ENCODE measurements at regions not wholly inside any gene's neighbourhood (a gene's known extent, or its start where the extent isn't known, plus 50 kb on each side); places are given as distances from the start of the nearest gene placed in this dataset.

DNA sequence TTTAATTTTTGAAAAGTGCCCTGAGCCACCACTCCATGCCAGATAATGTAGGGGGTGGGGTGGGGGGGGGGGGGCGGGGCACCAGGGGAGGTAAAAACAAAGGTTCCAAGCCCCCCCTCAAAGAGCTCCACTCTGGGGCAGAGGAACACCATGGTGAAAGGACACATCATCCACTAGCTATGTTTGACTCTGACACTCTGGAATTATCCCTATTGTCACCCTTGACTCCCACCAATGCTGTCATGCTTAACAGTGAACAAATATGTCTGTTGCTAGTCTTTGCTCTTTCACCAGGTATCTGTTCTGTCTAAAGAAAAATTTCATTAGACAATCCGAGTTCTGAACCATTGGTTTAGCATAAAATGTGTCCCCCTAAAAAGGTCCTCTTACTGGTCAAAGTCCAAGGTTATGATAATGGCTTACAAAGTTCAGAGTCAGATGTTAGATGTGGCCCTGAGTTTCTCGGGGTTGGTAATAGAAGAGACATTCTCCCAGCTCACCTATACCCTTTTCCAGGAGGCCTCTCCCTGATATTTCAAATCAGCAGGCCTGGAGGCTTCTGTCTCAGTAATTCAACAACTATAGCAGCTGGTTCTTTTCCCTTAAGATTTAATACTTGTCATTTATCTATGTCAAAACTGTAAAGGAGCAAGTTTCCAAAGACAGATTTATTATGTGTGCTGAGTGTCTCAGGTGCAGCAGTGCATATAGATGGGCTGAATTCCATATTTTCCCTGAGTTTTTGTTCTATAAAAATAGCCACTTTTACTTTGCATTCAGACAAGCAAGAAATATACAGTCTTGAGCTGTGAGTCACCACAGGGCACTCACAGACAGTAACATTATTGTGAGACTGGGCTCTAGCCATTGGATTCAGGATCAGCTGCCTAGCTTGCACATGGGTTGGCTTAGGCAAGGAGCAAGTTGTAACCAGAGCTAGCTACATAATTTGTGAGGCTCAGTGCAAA, 174.1 kb downstream of the CSNK2A3 start:
- DNase-seq (ENCODE audit: low read depth): peak; percentile 70
- no peak overlapping the region for H3K4me3 ChIP-seq (ENCODE audit: low read depth, low read length)
- TF ChIP-seq, protein P1, sequence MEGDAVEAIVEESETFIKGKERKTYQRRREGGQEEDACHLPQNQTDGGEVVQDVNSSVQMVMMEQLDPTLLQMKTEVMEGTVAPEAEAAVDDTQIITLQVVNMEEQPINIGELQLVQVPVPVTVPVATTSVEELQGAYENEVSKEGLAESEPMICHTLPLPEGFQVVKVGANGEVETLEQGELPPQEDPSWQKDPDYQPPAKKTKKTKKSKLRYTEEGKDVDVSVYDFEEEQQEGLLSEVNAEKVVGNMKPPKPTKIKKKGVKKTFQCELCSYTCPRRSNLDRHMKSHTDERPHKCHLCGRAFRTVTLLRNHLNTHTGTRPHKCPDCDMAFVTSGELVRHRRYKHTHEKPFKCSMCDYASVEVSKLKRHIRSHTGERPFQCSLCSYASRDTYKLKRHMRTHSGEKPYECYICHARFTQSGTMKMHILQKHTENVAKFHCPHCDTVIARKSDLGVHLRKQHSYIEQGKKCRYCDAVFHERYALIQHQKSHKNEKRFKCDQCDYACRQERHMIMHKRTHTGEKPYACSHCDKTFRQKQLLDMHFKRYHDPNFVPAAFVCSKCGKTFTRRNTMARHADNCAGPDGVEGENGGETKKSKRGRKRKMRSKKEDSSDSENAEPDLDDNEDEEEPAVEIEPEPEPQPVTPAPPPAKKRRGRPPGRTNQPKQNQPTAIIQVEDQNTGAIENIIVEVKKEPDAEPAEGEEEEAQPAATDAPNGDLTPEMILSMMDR (IDR thresholded peaks at IDR 0.05; ENCODE audit: insufficient read depth, low read length): no peak

DNA sequence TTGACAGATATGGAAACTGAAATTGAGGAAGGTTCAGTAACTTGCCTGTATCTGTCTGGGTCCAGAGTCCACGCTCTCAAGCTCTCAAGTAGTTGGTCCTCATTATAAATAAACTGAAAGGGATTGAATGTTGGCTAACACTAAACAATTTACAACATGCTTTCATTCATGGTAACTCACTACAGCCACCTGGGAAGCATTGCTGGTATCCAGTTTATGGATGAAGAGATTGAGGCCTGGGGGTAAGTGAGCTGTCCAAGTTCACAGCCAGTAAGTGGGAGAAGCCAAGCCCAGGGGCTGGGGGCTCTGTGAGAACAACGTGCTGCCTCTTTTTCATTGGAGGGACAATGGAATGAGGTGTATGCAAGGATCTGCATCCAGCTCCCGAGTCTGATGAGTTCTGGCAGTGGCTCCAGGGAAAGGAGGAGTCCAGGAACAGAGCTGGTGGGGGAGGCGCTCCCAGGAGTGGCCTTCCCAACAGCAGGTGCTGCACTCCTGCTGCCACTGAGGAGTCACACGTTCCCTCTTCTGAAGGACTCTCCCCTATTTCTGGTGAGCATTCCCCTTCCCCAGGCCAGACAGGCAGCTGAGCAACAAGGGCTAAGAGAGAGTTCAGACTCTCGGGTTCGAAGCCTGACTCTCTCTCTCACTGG, 175.8 kb downstream of the CSNK2A3 start:
- DNase-seq (ENCODE audit: low read depth): no peak
- H3K4me3 ChIP-seq (ENCODE audit: low read depth, low read length): no peak overlapping the region
- TF ChIP-seq, protein P1 (IDR thresholded peaks at IDR 0.05; ENCODE audit: insufficient read depth, low read length): no peak

DNA sequence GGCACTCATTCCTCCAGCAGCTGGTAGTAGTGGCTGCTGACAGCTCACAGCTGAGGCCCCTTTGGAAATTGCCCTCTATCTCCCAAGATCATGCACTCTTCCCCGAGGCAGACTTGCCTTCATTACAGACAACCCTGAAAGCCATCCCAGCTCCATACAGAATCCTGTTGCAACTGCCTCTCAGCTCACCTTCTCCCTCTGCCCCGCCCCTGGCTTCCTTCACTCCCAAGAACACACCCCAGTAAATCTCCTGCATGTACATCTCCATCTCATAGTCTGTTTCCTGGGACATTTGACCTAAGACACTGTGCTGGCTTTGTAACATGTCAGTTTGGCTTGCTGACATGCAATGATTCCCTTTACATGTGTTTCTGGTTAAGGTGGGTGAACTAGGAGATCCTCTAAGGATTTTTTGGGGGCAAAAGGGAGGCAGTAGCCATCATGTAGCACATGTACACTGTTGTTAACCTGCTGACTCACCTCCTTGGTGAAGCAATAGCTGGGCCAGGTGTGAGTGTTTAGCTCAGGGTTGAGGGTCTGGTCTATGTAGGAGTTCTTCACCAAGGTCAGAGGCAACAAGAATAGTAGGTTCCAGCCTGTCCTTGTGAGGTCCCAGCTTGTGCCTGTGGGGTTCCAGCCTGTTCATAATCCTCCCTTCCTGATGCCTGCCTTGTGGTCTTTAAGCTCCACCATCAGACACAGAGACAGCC, 179.6 kb downstream of the CSNK2A3 start:
- DNase-seq (ENCODE audit: low read depth): no peak
- no peak overlapping the region for H3K4me3 ChIP-seq (ENCODE audit: low read depth, low read length)
- TF ChIP-seq, protein P1 (IDR thresholded peaks at IDR 0.05; ENCODE audit: insufficient read depth, low read length): no peak

DNA sequence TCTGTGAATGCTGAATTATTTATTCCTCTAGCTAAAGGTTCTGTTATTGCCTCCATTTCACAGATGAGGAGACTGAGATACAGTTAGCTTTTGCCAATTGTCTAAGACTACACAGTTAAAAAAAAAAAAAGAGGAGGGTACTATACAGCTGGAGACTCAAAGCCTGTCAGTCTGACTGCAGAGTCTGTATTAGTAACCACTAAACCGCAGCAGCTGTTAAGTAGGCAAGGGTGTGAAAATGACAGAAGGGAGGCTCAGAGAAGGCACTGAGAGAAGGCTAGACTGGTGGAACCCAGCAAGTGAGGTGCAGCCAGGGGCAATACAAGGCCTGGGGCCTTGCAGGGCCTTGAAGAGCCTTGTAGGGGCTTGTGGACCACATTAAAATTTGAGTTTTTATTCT, 181.2 kb downstream of the CSNK2A3 start:
- TF ChIP-seq, protein P1 (IDR thresholded peaks at IDR 0.05; ENCODE audit: insufficient read depth, low read length): no peak
- no peak overlapping the region for H3K4me3 ChIP-seq (ENCODE audit: low read depth, low read length)
- DNase-seq (ENCODE audit: low read depth): no peak

DNA sequence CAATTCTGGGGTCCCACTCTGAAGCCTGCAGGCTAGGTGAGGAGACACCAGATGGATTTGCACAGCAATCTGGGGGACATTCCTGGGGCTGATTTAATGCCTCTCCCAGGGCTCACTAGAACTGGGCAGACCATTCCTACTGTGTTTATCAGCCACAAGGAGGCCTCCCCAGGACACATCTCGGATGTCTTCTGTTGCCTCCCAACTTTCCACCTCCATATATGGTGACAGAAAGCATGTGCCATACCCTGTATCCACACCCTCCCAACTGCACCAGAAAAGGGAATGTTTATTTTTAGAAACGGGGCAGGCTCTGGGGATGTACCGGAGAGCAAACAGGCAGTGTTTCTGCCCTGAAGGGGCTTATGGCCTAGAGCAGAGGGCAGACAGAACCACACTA, 181.8 kb downstream of the CSNK2A3 start:
- TF ChIP-seq, protein P1 (IDR thresholded peaks at IDR 0.05; ENCODE audit: insufficient read depth, low read length): no peak
- no peak for DNase-seq (ENCODE audit: low read depth)
- no peak overlapping the region for H3K4me3 ChIP-seq (ENCODE audit: low read depth, low read length)

DNA sequence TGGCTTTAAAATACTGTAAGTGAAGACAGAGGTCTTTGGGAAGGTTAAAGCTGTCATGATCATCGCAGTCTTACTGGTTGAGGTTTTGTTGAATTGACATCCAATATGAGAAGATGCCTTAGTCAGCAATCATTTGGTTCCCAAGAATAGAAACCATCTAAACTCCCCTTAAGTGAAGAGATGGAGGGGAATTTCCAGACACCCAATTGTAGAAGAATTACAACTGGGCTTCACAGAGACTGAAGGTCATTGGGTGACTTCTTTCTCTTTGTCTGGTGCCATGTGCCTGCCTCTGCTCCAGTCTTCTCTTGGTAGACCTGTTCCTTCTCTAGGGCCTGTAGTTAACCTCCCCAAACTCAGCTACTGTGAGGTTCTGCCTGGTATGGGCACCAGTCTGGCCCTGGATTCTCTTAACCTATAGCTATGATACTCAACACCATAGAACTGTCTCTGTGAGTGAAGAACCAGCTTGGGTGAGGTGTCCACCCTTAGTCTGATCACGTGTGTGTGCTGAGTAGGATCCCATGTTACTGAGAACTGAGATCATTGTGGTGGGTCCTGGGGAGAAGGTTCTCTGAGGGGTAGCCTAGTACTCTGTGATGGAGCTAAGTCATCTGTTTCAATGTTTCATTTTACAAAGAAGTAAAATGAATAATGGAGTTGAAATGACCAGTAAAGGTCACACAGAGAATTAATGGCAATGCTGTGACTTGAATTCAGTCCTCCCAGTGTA, 182.5 kb downstream of the CSNK2A3 start:
- H3K4me3 ChIP-seq (ENCODE audit: low read depth, low read length): no peak overlapping the region
- no peak for DNase-seq (ENCODE audit: low read depth)
- TF ChIP-seq, protein P1 (IDR thresholded peaks at IDR 0.05; ENCODE audit: insufficient read depth, low read length): no peak
